ENCODE measurements at regions not wholly inside any gene's neighbourhood (a gene's known extent, or its start where the extent isn't known, plus 50 kb on each side); places are given as distances from the start of the nearest gene placed in this dataset.

GRCh38 chrX:45537936-45538335 lies 337.3 kb upstream of the DIPK2B start (continued):
- no peak for TF ChIP-seq TSHZ1 (CRISPR knock-in tag; IDR thresholded peaks at IDR 0.05)
- TF ChIP-seq ZNF444 (CRISPR knock-in tag; IDR thresholded peaks at IDR 0.05) = no peak
- TF ChIP-seq ZFP1 (CRISPR knock-in tag; IDR thresholded peaks at IDR 0.05) = no peak
- TF ChIP-seq ARNT (IDR thresholded peaks at IDR 0.05) = no peak

GRCh38 chrX:45527834-45528233 lies 327.2 kb upstream of the DIPK2B start:
- Histone ChIP-seq H4K20me1 (replicated peaks; ENCODE audit: control insufficient read depth, insufficient read depth, low read length) (no peaks in the 10 kb centered on the region), H3K4me3 (no peak overlapping the region), H3K27me3 (ENCODE audit: control insufficient read depth in 2 of 2, insufficient read depth in 2 of 2, low read length in 2 of 2) (no peaks in the 10 kb centered on the region), H3K4me1 (replicated peaks in 1 of 2; ENCODE audit: control insufficient read depth in 2 of 2, insufficient read depth in 2 of 2, low read length in 2 of 2) (no peaks in the 10 kb centered on the region), H2AFZ (ENCODE audit: low read depth, low read length) (no peak overlapping the region), H3K9ac (ENCODE audit: insufficient read depth in 1 of 2, low read depth in 2 of 2, low read length in 2 of 2) (no peak overlapping the region), H3K79me2 (ENCODE audit: control insufficient read depth, insufficient read depth, low read length) (no peaks in the 10 kb centered on the region), H3K9me1 (ENCODE audit: control insufficient read depth, insufficient read depth, low read length) (no peaks in the 10 kb centered on the region), H3K36me3 (ENCODE audit: control insufficient read depth, insufficient read depth, low read length) (no peaks in the 10 kb centered on the region), H3K9me3 (replicated peaks; ENCODE audit: control insufficient read depth, insufficient read depth, low read depth, low read length) (no peaks in the 10 kb centered on the region), H3K27ac (ENCODE audit: extremely low read depth, low read depth, low read length) (no peak overlapping the region), H3K4me2 (ENCODE audit: insufficient read depth, low read length) (no peak overlapping the region)
- BruUV-seq (replicated peaks) = no TSS peak
- FAIRE-seq = no peak
- TF ChIP-seq ATF3 (IDR thresholded peaks at IDR 0.05) (no peak), ATF3 (CRISPR knock-in tag; conservative IDR thresholded peaks at IDR 0.05) (no peak), ZNF41 (CRISPR knock-in tag; conservative IDR thresholded peaks at IDR 0.05) (no peak), POLR2A (conservative IDR thresholded peaks at IDR 0.05) (no peak), VEZF1 (CRISPR knock-in tag; IDR thresholded peaks at IDR 0.05) (no peak), HDAC8 (tag; IDR thresholded peaks at IDR 0.05) (no peak), ARHGAP35 (IDR thresholded peaks at IDR 0.05; ENCODE audit: partially characterized antibody) (no peak), ZNF133 (CRISPR knock-in tag; IDR thresholded peaks at IDR 0.05) (no peak), KLF16 (IDR thresholded peaks at IDR 0.05) (no peak), ETV1 (tag; conservative IDR thresholded peaks at IDR 0.05; ENCODE audit: low read depth) (no peak), MAZ (CRISPR knock-in tag; conservative IDR thresholded peaks at IDR 0.05 in 1 of 2, IDR thresholded peaks at IDR 0.05 in 1 of 2) (no peak), BRF1 (IDR thresholded peaks at IDR 0.05; ENCODE audit: borderline replicate concordance, extremely low read depth, insufficient read length) (no peak), TARDBP (IDR thresholded peaks at IDR 0.05) (no peak)
- in situ Hi-C loops (cut with MboI) (no loop called here), intact Hi-C loops (cut with micrococcal nuclease) (no loop called here)
- DNase-seq (ENCODE audit: extremely low read depth in 1 of 4, low spot score in 3 of 4) = no peak
- ChIA-PET CTCF (ENCODE audit: low intra/inter-chr PET ratio) (no interaction called here), POLR2A (no interaction called here)
- no peak for ATAC-seq
- WGBS (ENCODE audit: insufficient coverage, low coverage, missing lambda C conversion rate) = 0% methylated on average over 4 of the region's 4 CpGs
